ENCODE measurements at regions not wholly inside any gene's neighbourhood (a gene's known extent, or its start where the extent isn't known, plus 50 kb on each side); places are given as distances from the start of the nearest gene placed in this dataset.

DNA sequence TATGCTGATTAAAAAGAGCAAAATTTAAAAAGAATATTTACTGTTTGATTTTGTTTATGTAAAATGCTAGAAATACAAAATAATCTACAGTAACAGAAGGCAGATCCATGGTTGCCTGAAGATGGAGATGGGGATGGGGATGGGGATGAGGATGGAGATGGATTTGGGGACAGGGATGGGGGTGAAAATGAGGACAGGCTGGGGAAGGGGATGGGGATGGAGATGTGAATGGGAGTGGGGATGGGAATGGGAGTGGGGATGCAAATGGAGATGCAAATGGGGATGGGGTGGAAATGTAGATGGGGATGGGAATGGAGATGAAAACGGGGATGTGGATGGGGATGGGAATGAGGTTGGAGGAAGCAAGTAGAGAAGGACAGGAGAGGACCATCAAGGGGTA lies 252.2 kb downstream of the PLPP3 start (continued):
- TF ChIP-seq CHD7 (IDR thresholded peaks at IDR 0.05; ENCODE audit: insufficient replicate concordance, low read length) (no peak), PHF8 (conservative IDR thresholded peaks at IDR 0.05; ENCODE audit: low read depth, low read length) (no peak), HDAC2 (IDR thresholded peaks at IDR 0.05; ENCODE audit: borderline replicate concordance in 1 of 2, low read depth in 2 of 2, low read length in 2 of 2) (no peak), JUND (IDR thresholded peaks at IDR 0.05; ENCODE audit: low read length) (no peak), SP4 (IDR thresholded peaks at IDR 0.05; ENCODE audit: low read length) (no peak), JUN (IDR thresholded peaks at IDR 0.05; ENCODE audit: low read depth, low read length) (no peak), CBX5 (IDR thresholded peaks at IDR 0.05; ENCODE audit: low read depth, low read length) (no peak), BRCA1 (IDR thresholded peaks at IDR 0.05; ENCODE audit: low read depth, low read length) (no peak), SIRT6 (IDR thresholded peaks at IDR 0.05; ENCODE audit: low read length) (no peak), SIX5 (IDR thresholded peaks at IDR 0.05; ENCODE audit: low read depth, low read length) (no peak)
- TF ChIP-seq, protein P1, sequence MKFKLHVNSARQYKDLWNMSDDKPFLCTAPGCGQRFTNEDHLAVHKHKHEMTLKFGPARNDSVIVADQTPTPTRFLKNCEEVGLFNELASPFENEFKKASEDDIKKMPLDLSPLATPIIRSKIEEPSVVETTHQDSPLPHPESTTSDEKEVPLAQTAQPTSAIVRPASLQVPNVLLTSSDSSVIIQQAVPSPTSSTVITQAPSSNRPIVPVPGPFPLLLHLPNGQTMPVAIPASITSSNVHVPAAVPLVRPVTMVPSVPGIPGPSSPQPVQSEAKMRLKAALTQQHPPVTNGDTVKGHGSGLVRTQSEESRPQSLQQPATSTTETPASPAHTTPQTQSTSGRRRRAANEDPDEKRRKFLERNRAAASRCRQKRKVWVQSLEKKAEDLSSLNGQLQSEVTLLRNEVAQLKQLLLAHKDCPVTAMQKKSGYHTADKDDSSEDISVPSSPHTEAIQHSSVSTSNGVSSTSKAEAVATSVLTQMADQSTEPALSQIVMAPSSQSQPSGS (IDR thresholded peaks at IDR 0.05; ENCODE audit: low read length) = no peak
